Fibroblast of gingiva (primary cell): ENCODE measurements at regions not wholly inside any gene's neighbourhood (a gene's known extent, or its start where the extent isn't known, plus 50 kb on each side); places are given as distances from the start of the nearest gene placed in this dataset.
A peak's percentile ranks its signal among the peaks of the same experiment; 100 is the strongest.

Source experiments
- DNase-seq: peaks from one replicate; pipeline ENCODE4 v3.0.0-alpha.2; 2011; ENCODE audit warnings: low read depth

DNA sequence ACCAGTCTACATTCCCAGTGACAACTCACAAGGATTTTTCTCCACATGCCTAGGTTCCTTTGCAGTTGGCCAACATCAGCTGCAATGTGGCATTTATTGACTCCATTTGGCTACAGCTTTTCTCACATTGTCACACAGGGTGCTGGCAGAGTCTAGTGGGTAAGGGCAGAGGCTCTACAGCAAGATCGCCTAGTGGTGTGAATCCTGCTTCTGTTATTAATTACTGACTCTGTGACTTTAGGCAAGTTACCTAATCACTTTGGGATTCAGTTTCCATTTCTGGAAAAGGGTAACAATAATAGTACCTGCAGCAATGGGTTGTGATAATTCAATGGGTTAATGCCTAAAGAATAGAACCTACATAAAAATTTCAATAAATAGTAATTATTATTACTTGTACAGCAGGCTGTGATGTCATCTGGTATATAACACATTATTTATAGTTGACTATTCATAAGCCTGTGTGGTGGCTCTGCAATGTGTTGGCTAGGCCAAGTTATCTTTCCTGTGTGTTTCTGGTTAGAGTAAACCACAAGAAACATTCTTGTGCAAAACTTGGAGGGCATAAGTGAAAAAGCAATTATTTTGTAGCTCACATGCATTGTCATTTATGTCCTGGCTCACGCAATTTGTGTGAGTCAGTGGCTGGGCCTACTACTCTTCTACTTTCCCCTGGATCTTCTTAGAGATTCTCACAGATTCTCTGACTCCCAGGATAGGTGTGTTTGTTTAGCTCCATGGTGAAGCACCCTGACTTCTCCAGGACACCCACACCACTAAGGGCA, 59.5 kb downstream of the PTGS2 start:
- DNase-seq: peak; percentile 96

DNA sequence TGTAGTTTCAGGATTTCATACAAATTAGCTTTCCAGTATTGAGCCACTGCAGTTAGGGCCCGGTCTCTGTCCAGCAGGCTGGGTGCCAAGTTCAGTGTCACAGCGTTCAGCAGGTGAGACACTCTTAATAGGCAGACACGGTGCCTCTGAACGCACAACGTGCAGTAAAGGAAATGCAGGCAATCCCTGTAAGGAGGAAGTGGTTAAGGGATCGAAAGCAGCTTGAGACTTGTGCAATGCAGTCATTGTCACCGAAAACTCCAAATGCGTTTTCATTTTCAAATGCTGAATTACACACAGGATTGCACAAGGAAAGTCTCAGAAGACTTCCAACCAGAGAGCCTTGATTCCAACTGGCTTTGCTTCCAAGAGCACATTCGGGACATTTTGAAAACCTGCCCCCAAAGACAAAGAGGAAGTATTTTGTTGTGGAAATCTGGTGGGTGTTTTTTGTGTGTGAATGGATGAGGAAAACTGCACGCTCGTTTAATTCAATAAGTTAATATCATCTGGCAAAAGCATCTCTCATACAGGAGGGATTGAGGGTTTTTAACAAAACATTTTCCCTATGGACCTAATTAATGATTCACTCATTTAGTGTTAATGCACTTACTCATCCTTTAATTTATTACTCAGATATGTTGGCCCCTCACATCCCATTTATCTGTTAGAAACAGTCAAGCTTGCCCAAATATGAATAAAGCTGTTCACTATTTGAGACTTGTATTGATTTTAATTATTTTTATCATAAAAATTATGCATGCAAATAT, 61.6 kb downstream of the PTGS2 start:
- DNase-seq: peak; percentile 86

DNA sequence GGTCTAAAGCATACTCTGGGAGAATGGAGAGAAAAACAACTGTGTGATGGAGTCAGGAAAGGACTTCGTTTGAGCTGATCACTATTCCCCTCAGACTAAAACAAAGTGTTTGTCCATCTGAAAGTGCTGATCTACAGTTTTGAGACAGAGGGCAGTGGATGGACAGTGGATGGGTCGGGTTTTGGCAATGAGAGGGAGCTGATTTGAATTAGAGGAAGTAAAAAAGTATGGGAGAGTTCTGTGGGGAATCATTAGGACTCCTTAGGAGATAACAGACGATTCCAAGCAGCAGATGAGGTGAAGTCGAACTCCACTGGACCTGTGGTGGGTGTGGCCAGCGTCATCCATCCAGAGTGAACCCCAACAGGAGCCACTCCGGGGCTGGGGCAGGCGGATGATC, 62.3 kb downstream of the PTGS2 start:
- peak; percentile 7 for DNase-seq

DNA sequence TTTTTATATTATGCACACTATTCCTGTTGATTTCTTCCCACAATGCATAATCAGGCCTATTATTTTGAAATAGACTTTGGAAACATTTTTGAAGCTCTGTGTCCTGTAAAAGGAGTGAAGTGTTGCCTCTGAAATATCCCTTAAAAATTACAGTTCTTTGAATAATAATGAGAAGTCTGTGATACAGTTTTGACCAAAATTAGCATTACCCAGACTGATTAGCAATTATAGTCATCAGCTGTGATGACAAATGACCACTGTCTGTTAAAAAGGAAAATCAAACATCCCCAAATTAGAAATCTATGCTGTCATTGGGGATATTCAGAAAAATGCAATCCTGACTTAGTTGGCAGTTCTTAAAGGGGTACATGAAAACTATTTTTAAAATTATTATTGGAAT, 63.7 kb downstream of the PTGS2 start:
- no peak for DNase-seq

DNA sequence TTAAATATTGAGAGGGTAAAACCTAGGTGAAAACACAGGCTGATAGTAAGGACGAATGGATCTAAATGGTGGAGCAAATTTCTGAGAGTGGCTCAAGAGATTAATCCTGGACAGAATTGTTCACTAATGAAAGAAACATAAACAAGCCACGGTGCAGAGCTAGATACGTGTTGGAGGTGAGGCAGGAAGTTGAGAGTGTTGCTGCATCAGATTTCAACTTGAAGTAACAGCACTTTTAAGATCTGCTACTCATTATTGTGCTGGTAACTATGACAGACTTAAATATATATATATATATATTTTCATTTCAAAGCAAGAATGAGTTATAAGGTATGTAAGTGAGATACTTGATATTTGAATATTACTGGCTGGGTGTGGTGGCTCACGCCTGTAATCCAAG, 64.9 kb downstream of the PTGS2 start:
- no peak for DNase-seq

DNA sequence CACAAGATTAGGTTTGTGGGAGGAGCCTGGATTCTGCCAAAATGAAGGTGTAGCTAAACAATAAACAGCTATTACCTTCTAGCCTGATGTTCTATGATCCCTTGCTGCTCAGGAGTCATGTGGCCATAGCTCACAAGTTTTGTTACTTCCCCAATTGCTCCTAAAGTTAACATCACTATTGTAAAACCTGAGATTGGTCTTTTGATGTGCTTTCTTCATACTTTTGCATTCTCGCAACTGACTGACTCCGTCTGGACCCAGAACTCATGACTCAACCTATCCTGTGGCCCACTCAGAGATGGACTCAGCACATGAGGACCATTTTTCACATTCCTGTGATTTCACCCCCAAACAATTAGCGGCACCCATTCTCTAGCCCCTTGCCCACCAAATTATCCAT, 69.1 kb downstream of the PTGS2 start:
- DNase-seq: no peak

DNA sequence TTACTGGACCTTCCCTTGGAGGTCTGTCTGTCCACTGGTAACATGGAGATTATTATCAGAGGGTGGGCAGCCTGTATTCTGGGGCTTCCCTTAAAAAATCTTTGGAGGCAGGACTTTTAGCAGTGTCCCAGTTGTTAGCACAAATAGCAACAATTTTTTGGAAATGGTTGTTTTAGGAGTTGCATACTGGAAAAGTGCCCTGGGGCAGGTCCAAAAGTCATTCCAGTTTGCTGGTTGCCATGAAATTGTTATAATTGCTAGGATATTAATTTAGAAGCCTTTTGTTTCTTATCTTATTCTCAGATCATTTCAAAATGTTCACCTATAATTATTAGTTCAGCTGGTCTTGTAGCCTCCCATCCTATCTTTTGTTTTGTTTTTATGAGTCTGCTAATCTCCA, 71.0 kb downstream of the PTGS2 start:
- no peak for DNase-seq

DNA sequence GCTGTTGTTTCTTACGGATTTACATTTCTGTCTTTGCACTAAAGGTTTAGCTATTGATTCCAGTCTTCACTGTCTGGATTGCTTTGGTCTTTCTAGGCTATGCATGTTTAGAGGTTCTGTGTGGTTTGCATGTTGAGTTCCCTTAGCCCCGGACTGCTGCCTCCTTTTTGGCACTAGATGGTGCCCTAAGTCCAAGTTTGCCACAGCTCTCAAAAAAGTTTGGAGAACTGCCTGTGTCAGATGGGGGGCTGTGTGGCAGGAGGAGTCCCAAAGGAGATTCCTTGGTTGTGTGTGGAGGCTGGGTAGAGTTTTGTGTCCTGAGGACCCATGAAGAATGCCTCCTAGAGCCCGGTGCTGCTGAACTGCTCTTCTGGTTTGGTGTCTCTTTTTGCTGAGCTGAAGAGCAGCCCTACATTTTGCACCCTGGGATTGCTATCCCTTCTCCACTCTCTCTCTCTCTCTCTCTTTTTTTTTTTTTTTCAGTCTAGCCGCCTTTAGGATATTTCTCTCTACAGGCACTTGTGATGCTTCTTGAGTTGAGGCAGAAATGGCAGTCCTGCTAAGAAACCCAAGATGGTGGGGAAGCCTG, 74.4 kb downstream of the PTGS2 start:
- DNase-seq: peak; percentile 60

DNA sequence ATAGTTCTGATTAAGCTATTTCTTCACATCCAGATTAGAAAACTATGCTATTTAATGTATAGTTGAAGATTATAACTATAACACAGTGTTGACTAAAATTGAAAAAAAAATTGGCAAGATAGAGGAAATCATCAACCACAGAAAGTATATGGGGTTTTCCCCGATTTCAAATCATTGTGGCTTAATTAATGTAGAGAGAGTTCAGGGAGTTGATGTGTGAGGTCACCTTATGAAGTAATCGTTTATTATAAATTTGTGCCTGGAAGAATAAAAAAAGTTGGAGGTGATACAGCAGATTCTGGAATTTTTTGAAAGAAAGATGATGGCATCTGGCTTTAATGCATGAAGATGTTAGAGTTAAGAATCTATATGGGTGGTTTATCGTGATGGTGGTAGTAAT, 84.3 kb downstream of the PTGS2 start:
- DNase-seq: no peak

DNA sequence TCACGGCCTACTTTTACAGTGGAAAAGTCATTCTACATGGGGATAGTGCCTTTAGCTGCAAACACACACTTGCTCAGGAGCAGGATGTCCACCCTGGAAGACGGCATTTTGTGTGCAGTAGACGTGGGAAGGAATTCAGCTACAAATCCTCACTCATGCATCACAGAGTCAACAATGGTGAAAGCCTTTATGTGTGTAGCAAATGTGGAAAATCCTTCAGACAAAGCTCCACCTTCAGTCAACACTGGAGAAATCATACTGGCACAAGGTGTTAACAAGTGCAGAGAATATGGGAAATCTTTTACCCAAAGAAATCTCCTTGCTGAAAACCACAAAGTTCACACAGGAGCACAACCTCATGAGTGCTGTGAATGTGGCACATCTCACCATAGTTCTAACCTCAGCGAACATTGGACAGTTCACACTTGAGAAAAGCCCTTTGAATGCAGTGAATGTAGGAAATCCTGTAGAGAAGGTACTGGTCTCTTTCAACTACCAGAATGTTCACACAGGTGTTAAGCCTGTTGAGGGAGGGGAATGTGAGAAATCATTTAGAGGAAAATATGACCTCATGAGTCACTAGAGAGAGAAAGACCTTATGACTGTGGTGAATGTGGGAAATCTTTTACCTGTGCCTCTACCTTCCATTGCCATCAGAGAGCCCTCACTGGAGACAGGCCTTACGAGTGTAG, 101.8 kb downstream of the PTGS2 start:
- no peak for DNase-seq

DNA sequence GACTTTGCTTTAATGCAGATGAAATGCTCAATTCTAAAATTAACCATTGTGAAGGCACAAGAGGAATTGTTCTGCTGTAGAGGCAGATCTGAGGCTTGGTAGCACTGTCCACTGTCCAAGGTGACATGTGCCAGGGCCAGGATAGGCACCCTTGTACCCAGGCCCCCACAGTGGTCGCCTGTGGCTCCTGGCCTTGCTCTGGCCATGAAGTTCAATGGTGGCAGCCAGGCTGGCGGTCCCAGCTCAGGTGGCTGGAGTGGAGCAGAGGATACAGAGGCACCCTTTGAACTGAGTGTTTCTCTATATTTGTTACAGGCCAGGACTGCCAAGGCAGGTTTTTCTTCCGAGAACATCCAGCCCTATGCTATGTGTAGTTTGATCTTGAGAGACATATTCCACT, 102.6 kb downstream of the PTGS2 start:
- DNase-seq: no peak

DNA sequence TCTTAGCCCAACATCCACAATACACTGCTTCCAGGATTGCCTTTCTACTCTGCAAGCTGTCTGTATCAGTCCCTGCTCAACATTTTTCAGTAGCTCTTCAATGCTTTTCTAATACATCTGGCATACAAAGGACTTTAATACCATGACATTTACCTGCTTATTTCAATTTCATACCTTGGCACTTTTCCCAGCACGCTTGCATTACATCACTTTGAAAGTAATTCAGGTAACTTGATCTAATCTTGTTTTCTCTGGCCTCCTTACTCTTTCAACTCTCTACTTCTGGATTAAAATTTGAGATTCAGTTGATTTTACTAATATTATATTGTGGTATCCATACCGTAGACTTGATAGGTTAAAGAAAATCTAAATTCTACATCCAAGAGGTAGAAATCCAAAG, 103.0 kb downstream of the PTGS2 start:
- DNase-seq: no peak

DNA sequence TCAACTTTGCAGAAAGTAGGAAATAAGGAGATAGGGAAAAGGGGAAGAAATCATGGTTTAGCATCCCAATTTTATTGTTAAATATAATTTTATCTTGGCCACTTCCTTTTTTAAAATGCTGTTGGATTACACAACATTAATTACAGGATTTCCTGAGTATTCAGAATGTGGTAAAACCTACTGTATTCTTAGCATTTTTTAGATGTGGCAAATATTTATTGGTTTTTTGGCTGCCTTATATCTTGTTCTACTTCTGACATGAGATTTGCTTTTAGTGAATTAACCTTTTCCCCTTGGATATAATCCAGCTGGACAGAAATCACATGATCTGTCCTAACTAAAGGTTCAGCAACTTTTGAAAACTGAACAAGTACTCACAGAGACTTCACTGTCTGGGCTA, 104.9 kb downstream of the PTGS2 start:
- peak; percentile 43 for DNase-seq

DNA sequence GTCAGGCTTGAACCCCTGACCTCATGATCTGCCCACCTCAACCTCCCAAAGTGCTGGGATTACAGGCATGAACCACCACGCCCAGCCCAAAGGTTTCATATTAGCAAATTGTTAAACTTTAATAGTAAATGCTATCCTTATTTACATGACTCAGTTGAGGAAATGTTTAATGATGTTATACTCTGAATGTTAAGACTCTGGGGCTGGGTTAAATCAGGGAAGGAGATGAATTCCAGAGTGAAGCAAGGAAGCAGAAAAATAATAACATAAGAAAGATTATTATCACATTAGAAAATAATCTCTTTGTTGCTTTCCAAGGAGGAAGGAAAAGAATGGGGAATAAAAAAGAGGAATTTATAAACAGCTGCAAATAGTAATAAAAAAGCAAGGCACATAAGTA, 105.3 kb downstream of the PTGS2 start:
- no peak for DNase-seq

DNA sequence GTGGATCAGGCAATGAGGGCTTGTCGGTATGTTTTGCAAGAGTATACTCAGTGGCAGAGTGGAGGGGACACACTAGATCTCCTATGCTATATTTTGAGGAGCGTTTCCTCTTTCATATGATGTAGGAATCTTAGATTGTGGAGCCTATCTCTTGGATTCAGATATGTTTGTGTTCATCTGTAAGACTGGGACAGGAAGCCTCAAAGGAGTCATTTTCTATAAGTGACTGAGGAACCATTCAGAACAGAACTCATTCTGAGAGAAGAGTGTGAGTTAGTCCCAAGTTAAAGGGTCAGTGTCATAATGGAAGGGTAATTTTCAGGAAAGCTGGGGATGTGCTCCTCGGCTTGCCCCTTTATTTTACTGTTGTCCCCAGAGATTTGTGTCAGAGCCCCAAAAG, 107.7 kb downstream of the PTGS2 start:
- no peak for DNase-seq

DNA sequence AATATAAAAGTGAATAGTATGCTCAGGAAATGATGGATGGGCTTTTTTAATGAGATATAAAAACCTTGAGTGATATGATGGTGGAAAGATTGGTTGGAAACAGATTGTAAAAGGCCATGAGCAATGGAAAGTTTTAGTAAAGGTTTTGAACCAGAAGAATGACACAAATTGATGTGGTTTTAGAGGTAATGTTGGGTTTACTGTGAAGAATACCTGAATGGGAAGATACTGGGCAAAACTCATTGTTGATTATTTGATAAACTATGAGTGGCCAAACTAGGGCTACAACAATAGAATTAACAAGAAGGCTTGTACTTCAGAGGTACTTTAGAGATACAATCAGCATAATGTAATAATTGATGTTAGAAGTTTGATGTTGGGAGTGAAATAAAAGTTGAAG, 108.5 kb downstream of the PTGS2 start:
- no peak for DNase-seq

DNA sequence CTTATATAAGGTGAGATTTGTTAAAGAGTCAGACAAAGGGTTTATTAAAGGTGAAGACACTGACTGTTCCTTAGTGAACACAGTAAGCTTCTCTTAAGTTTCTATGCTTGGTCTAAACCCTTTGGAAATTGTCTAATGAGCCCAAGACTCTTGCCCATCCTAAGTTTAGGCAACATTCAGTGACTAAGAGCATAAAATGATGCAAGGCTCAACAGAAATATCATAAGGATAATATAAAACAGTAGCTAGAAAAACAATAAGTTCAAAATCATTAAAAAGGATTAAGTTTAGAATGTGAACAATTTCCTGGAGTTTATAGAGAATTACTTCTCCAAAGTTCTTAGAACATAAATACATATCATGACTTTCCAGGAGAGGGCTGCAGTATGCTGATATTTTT, 108.9 kb upstream of the PDC start:
- no peak for DNase-seq

DNA sequence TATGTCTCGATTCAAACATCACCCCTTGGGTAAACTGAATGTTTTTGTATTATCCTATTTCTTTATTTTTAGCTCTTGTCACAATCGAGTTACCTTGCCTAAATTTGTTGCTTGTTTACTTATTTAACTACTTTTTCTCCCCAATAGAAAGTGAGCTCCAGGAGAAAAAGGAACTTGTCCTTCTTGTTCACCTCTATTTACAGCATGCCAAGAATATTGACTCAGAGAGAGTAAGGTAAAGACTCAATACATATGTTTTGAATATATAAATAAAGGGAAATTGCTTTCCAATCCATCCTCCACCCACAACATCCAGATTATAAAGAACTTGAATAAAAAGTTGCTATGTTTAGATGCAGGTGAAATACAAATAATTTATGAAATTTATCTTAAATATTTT, 107.3 kb upstream of the PDC start:
- no peak for DNase-seq

DNA sequence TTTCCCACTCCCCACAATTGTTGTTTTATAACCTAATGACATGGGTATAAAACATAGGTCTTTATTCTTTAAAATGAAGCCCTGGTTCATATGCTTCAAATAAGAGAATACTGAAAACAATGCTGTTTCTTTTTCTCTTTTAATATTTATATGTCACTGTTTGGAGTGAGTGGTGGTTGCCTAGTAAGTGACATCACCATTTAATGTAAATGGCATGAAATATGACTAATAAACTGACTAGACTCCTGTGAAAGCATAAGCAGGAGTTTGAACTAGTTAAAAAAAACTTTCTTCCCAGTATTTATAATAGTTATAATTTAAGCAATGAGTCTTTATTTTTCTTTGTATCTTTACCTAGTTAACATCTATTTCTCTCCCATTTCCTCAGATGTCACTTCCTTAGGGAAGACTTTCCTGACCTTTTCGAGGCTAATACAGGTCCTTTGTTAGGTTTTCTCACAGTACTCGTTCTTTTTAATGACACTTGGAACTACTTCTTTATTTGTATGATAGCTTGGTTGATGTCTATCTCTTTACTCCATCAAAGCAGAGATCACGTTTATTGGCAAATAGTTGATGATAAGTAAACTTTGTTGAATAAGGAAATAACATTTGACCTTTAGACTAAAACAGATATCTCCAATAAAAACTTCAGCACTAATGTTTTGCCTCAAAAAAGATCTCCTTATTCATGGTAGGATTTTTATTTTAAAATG, 105.4 kb upstream of the PDC start:
- DNase-seq: no peak

DNA sequence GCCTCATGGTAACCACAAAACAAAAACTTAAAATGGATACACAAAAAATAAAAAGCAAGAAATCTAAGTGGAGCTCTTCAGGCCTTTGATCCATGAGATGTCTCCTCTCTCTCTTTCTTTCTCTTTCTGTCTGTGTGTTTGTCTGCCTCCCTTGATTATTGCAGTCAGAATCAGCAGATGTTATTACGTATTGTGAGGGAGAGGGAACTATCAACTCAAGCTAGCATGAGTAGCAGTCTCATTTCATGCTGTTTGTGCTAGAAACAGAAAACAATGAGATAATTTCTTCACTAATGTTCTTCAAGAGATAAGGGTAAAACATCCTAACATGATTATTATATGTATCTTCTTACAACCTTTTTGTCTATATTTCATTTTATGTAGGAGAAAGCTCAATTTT, 103.7 kb upstream of the PDC start:
- DNase-seq: no peak

DNA sequence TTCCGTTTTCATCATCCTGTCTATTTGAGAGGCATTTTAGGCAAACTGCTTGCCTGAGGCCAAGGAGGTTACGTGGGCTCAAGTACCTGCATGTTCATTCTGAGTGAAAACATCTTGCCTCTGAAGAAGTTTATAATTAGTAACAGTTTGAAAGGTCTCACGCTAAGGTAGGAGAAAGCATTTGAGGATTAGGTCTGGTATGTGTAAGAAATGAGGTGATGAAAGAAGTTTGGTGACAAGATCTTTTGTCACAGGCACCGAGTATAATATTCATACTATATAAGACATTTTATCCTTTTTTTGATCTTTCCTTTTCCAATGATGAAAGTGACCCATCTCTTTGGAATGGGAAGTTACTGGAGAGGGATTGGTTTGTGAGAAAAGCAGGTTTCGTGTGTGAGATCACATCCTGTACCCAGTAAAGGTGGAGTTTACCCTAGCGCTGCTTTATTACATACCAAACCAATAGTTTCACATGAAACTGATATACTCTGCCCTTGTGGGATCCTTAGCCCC, 98.7 kb upstream of the PDC start:
- no peak for DNase-seq
